ENCODE measurements at regions not wholly inside any gene's neighbourhood (a gene's known extent, or its start where the extent isn't known, plus 50 kb on each side); places are given as distances from the start of the nearest gene placed in this dataset.

DNA sequence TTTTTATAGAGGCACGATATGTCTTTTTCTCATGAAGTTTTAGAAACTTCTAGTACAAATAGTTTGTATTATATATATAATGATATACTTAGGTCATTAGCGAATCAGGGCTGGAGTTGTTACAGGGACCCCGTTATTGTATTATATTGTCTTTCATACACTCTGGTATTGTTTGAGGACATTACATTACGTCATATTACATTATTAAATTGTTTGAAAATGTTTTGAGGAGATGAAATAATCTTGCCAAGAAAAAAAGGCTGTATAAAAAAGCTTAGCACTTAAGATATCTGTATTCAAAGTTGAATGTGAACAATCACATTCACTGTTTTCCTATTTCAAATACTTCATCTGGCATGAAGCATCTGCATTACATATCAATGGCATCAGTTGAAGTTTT, 239.6 kb upstream of the ASCC3 start:
- no peak for TF ChIP-seq POLR2A (IDR thresholded peaks at IDR 0.05)
- TF ChIP-seq, protein P1, sequence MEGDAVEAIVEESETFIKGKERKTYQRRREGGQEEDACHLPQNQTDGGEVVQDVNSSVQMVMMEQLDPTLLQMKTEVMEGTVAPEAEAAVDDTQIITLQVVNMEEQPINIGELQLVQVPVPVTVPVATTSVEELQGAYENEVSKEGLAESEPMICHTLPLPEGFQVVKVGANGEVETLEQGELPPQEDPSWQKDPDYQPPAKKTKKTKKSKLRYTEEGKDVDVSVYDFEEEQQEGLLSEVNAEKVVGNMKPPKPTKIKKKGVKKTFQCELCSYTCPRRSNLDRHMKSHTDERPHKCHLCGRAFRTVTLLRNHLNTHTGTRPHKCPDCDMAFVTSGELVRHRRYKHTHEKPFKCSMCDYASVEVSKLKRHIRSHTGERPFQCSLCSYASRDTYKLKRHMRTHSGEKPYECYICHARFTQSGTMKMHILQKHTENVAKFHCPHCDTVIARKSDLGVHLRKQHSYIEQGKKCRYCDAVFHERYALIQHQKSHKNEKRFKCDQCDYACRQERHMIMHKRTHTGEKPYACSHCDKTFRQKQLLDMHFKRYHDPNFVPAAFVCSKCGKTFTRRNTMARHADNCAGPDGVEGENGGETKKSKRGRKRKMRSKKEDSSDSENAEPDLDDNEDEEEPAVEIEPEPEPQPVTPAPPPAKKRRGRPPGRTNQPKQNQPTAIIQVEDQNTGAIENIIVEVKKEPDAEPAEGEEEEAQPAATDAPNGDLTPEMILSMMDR (IDR thresholded peaks at IDR 0.05), result no peak

Measured in heart left ventricle (tissue), 13 donors.